AG10803 (cell line): ENCODE measurements at regions not wholly inside any gene's neighbourhood (a gene's known extent, or its start where the extent isn't known, plus 50 kb on each side); places are given as distances from the start of the nearest gene placed in this dataset.
A peak's percentile ranks its signal among the peaks of the same experiment; 100 is the strongest.

Experiments used
- DNase-seq: peaks from one replicate; pipeline ENCODE4 v3.0.0; 2010; ENCODE audit warnings: low read depth
- H3K4me3 ChIP-seq: 2 replicates; pipeline ENCODE4 v1.5.1; 2011; ENCODE audit warnings: mild to moderate bottlenecking, low read length, control low read depth
- TF ChIP-seq, protein P1 (sequence below): conservative IDR thresholded peaks from 2 replicates; pipeline ENCODE4 v1.5.1; 2011; ENCODE audit warnings: mild to moderate bottlenecking, low read length, control low read depth, inconsistent platforms

GRCh38 chr4:135267148-135267865, 1065.7 kb upstream of the PABPC4L start:
- TF ChIP-seq, protein P1, sequence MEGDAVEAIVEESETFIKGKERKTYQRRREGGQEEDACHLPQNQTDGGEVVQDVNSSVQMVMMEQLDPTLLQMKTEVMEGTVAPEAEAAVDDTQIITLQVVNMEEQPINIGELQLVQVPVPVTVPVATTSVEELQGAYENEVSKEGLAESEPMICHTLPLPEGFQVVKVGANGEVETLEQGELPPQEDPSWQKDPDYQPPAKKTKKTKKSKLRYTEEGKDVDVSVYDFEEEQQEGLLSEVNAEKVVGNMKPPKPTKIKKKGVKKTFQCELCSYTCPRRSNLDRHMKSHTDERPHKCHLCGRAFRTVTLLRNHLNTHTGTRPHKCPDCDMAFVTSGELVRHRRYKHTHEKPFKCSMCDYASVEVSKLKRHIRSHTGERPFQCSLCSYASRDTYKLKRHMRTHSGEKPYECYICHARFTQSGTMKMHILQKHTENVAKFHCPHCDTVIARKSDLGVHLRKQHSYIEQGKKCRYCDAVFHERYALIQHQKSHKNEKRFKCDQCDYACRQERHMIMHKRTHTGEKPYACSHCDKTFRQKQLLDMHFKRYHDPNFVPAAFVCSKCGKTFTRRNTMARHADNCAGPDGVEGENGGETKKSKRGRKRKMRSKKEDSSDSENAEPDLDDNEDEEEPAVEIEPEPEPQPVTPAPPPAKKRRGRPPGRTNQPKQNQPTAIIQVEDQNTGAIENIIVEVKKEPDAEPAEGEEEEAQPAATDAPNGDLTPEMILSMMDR, result no peak
- H3K4me3 ChIP-seq, result no peak overlapping the region
- no peak for DNase-seq

DNA sequence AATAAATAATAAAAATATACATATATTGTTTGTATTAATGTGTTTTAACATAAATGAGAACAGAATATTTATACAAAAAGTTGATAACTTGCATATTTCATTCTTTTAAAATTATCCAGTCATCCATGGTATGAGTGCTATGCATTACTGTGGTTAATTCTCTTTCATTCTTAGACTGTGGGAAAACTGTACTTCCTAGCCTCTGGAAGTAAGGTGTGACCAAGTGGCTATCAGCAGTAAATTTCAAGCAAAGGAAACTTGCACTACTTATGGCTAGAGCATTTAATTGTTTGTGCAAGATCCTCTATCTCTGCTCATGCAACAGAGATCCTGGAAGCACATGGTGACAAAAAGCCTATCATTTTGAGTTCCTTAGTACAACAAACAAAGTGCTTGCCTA, 1054.5 kb upstream of the PABPC4L start:
- DNase-seq, result no peak
- no peak overlapping the region for H3K4me3 ChIP-seq
- TF ChIP-seq, protein P1, result no peak

DNA sequence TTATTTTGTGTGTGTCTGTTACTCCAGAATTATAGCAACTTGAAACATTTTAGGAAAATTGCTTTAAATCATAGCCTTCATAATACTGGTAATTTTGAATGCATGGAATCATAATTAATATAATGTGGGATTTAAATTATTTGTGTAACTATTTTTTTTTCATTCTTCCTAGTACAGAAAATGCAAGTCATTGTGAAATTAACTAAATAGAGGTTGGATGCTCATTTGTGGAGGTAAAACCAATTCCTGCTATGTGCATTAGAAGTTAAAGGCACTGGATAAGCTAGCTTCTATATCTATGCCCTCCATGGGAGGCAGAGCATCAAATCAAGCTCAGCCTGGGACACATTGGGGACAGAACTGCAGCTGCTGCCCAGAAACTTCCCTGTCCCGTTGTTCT, 1048.5 kb upstream of the PABPC4L start:
- no peak overlapping the region for H3K4me3 ChIP-seq
- TF ChIP-seq, protein P1, result no peak
- DNase-seq, result no peak

GRCh38 chr4:135249024-135249423, 1047.4 kb upstream of the PABPC4L start:
- no peak overlapping the region for H3K4me3 ChIP-seq
- no peak for DNase-seq
- TF ChIP-seq, protein P1, result no peak

DNA sequence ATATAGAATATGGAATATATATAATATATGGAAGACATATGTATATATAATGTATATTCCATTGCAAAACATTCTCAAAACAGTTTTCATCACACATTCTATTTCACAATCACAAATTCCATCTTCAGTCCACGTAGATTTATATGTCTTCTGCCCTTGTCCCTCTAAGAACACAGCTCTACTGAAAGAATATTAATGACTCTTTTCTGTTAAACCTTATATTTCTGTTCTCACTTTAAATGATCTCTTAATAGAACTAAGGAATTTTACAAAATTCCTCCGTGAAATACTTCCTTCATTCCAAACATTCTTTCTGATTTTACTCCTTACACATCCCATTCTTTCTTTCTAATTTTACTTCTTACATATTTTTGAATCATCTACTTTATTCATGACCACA, 1043.1 kb upstream of the PABPC4L start:
- no peak for DNase-seq
- H3K4me3 ChIP-seq, result no peak overlapping the region
- TF ChIP-seq, protein P1, result no peak

DNA sequence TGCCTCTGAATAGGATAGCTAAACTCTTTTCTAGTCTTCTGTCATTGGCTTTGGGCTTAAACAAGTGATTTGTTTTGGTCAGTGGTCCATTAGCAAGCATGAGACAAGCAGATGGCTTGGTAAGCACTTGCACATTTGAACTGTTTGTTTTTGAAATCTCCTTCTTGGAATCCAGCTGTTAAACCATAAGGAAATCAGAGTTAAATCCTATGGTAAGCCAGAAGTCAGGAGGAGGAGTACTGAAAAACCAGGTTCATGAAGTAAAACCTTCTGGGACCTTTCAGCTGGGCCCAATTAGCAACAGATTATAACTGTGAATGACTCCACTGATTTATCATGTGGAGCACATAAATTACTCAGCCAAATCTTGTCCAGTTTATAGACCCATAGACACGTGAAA, 1042.5 kb upstream of the PABPC4L start:
- peak; percentile 2 for DNase-seq

DNA sequence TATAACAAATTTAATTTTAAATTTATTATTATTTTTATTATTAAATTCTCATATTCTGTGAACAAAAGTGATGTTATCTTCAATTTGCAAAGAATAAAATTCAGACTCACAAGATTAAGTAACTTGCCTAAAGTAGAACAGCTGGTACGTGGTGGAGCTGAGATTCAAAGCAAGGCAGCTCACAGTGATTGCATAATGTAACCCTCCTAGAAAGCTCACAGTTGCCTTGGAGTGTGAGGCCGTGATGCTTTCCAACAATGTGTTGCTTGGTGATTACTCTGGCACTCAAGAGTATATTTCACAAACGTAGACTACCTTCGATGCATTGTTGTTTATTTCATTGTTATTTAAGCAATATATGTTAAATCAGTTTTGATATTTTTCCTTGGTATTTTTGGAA, 1039.2 kb upstream of the PABPC4L start:
- no peak for DNase-seq
- TF ChIP-seq, protein P1, result no peak
- no peak overlapping the region for H3K4me3 ChIP-seq

More for the DNA sequence above, 1042.5 kb upstream of the PABPC4L start:
- H3K4me3 ChIP-seq, result no peak overlapping the region
- TF ChIP-seq, protein P1, result no peak
